GM19452 (cell line): ENCODE measurements at regions not wholly inside any gene's neighbourhood (a gene's known extent, or its start where the extent isn't known, plus 50 kb on each side); places are given as distances from the start of the nearest gene placed in this dataset.

Source experiments
- ATAC-seq: cut with Tn5 transposase; IDR thresholded peaks from one replicate; pipeline ENCODE4 v1.9.1; 2021; ENCODE audit not compliant: unreplicated experiment

- no peak for ATAC-seq
Measured at GRCh38 chr12:93102312-93102711, 173.2 kb upstream of the EEA1 start.

- ATAC-seq, result no peak
Measured at GRCh38 chr12:93102744-93103143, 173.6 kb upstream of the EEA1 start.

DNA sequence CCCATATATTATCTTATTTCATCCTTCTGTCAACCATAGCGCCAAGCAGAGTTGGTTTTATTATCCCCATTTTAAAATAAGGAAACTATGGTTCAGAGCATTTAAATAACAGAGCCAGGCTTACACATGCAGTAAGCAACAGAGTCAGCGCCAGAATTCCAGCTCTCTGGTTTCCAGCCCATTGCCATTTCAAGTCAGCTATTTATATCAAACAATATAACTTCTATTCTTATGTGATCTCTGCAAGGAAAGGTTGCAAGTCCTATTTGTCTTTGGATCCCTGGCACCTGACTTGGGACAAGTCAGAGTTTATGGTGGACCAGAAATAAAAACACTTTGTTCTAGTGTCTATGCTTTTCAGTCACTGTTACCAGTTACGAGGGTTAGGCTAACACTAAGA lies 174.1 kb upstream of the EEA1 start:
- no peak for ATAC-seq

DNA sequence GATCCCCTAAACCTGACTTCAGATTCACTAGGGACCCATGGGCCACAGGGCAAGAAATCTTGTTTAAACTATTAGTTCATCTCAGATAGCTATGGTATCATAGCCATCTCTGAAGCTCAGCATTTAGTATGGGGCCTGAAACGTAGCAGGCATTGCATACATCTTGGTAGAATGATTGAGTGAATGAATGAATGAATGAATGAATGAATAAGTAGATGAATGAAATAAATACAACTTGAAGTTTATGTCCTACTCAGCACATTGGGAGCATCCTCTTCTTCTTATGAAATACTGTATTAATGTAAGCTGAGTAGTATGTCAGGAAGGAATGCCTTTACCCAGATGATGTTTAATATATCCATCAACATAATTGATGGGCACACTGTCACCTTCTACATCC lies 175.4 kb upstream of the EEA1 start:
- ATAC-seq, result no peak

GRCh38 chr12:93106910-93107309 lies 177.8 kb upstream of the EEA1 start:
- no peak for ATAC-seq

- no peak for ATAC-seq
Measured at GRCh38 chr12:93107514-93108312, 178.6 kb upstream of the EEA1 start.

DNA sequence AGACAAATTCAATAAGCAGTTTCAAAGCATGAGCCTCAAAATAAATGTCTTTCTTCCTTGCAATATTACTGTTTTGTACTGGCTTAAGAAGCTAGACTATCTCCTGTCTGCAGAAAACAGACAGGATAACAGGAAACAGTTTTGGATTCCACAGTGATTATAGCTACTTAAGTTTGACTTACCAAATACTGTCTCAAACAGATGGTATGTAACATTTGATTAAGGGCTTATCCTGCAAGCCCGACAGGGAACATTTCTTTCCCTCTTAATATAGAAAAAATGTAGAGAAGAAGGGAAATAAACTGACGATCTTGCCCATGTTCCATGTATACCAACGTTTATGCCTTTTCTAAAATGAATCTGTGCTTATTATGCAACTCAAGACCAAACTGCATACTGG lies 179.9 kb upstream of the EEA1 start:
- no peak for ATAC-seq

DNA sequence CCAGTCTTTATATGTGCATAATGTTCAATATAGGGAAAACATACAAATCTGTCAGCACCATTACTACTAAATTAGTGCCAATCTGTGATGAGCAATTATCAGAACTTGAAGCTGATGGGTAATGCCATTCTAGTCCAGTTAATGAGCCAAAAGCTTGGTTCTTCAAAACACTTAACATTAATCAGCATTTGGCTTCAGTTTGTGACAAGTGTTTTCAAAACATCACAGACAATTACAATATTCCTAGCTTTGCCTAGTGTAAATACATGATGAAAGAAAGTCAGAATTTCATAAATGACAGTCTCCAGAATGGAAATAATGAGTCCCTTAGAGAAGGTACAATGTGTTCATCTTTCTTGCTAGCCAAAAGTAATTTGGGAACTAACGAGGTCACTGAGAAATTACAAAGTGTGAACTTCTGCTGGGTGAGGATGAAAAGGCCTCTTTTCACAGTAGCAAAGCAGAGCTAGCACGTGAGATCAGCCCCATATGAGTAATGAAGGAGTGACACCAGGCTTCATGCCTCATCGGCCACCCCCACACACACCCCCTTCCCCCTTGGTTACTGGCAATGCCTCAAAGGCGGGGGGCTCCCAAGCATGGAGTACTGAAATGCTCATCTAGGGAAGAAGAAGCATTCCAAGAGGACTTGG lies 180.6 kb upstream of the EEA1 start:
- no peak for ATAC-seq

GRCh38 chr12:93111773-93112172 lies 182.7 kb upstream of the EEA1 start:
- no peak for ATAC-seq

- no peak for ATAC-seq
Measured at GRCh38 chr12:93113317-93114006, 184.4 kb upstream of the EEA1 start.

- no peak for ATAC-seq
Measured at GRCh38 chr12:93115198-93115601, 186.1 kb upstream of the EEA1 start.

DNA sequence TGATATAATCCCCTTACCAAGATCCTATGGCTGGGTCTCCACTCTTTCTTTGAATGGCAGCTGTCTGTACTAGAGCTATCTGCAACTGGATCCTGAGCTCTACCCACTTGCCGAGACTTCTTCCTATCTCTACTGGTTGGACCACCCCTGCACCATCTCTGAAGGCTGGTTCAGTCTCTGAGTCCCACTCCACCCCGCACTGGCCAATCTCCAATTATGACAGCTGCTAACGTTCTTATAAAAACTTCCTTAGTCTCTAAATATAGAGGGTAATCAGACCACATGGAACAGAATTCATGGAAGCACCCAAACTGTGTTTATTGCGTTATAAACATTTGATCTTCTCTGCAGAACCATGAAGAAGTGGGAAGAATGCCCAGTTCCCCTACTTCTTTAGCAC lies 186.6 kb upstream of the EEA1 start:
- ATAC-seq, result no peak

DNA sequence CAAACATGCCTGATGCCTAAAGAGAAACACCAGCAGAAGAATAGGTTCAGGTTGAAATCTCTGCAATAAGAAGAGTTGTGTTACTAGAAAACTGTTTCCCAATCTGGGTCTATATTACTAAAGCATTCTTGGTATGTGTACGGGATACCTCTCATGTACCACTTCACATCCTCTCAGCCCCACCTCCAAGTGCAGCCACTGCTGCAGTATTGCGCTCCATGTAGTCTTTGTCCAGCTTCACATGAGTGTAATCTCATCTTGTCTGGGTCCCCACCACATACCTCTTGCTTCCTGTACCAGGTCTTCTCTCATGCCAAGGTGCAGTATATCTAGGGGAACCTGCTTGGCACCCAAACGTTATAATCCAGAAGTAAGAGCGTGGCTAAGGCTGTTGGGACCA lies 187.5 kb upstream of the EEA1 start:
- ATAC-seq, result no peak

GRCh38 chr12:93121729-93122488 lies 192.8 kb upstream of the EEA1 start:
- no peak for ATAC-seq

DNA sequence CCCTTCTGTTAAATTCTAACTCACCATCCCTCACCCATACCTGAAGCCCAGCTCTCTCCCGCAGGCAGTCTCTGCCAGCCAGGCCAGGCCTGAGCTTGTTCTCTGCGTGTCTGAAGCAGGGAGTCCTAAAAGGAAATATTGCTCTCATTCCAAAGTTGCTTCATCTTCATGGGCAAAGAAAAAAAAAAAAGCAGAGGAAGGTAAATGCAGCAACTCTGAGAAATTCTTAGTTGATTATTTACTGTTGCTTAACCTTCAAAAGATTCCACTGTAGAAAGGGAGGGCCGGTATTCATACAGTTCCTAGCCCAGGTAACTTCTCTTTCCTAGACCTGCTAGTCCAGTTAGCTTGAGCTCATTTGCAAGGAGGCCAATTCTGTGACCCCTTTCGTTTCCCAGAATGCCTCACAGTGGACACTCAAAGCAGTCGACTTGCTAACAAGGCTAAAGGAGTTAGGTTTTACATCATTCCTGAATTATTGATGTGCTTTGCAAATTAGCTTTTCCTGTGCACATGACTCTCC lies 193.5 kb upstream of the EEA1 start:
- ATAC-seq, result no peak

- no peak for ATAC-seq
Measured at GRCh38 chr12:93125126-93125525, 196.0 kb upstream of the EEA1 start.

- ATAC-seq, result peak; percentile 69
Measured at GRCh38 chr12:93126069-93126474, 197.0 kb upstream of the EEA1 start.

DNA sequence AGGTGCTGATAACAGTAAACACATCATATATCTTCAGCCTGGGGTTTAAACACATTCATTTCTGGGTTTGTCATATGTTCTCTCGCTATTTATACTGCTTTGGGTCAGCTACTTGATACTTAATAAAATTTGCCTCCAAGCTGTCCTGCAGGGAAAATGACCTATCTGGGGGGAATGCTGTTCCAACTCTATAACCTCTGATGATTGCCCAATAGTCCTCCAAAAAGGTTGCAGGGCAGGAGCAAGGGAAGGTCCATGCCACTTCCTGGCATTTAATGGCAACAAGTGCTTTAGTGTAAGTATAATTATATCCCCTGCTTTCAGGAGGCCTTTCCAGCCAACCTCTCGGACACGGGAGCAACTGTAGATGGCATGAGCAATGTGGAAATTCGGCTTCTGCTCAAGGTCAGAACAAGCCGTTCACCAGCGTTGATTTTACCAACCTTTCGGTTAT lies 198.0 kb upstream of the EEA1 start:
- ATAC-seq, result no peak

DNA sequence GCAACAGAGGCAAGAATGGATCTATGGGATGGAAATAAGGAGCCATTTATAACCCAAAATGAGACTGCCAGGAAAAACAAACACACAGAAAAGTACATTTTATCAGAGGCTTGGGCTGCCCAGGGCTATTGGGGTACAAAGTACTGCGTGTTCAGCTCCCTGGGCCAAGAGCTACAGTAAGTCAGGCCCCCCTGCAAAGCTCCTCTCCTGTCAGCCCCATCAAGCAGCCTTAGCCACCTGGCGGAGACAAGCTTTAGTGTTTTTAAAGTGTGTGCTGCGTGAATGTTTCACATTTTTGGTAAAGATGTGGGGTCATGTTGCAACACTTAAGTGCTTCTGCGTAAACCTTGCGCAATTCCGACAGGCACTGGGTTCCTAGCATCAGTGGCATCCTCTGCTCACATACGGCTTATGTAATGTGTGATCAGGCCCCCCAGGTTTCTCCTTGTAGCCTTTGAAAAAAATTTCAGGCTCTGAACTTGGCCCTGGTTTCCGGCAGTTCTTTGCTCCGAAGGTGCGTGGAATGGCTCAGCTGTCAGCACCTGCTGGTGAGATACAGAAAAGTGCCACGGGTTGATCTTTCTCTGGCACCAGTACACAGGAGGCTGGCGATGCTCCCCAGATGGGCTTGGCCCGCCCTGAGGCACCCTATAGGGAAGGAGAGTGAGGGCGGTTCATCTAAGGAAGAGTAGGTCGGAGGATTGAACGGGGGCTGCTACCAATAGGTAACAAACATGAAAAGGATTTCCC lies 198.7 kb upstream of the EEA1 start:
- ATAC-seq, result no peak

GRCh38 chr12:93128332-93128707 lies 199.2 kb upstream of the EEA1 start:
- no peak for ATAC-seq
